NCI-H1105 treated with DMSO at 0.1 percent for 48 hours (cell line): ENCODE measurements at regions not wholly inside any gene's neighbourhood (a gene's known extent, or its start where the extent isn't known, plus 50 kb on each side); places are given as distances from the start of the nearest gene placed in this dataset.

Experiments used
- DNase-seq: peaks from one replicate; lab custom pipeline; 2025; lab: John Stamatoyannopoulos, UW

- DNase-seq = no peak
Measured at GRCh38 chr6:170177772-170178560, 112.9 kb downstream of the DLL1 start.

GRCh38 chr6:170176898-170177771 is 113.7 kb downstream of the DLL1 start:
- no peak for DNase-seq

GRCh38 chr6:170176136-170176897 is 114.6 kb downstream of the DLL1 start:
- no peak for DNase-seq

- no peak for DNase-seq
Measured at GRCh38 chr6:170175644-170176135, 115.2 kb downstream of the DLL1 start.

- DNase-seq = no peak
Measured at GRCh38 chr6:170174771-170175643, 115.9 kb downstream of the DLL1 start.

GRCh38 chr6:170174124-170174770 is 116.6 kb downstream of the DLL1 start:
- no peak for DNase-seq

- no peak for DNase-seq
Measured at GRCh38 chr6:170173335-170173881, 117.5 kb downstream of the DLL1 start.

GRCh38 chr6:170172825-170173256 is 118.0 kb downstream of the DLL1 start:
- DNase-seq = no peak

- DNase-seq = no peak
Measured at GRCh38 chr6:170172392-170172791, 118.5 kb downstream of the DLL1 start.

GRCh38 chr6:170167657-170168159 is 123.2 kb downstream of the DLL1 start:
- no peak for DNase-seq

- DNase-seq = no peak
Measured at GRCh38 chr6:170166511-170167122, 124.3 kb downstream of the DLL1 start.

- DNase-seq = no peak
Measured at GRCh38 chr6:170165471-170166117, 125.3 kb downstream of the DLL1 start.

GRCh38 chr6:170165085-170165470 is 125.8 kb downstream of the DLL1 start:
- no peak for DNase-seq

GRCh38 chr6:170164271-170164900 is 126.5 kb downstream of the DLL1 start:
- DNase-seq = no peak

- no peak for DNase-seq
Measured at GRCh38 chr6:170163405-170164170, 127.3 kb downstream of the DLL1 start.

- DNase-seq = no peak
Measured at GRCh38 chr6:170162775-170163404, 128.0 kb downstream of the DLL1 start.

- no peak for DNase-seq
Measured at GRCh38 chr6:170162011-170162774, 128.7 kb downstream of the DLL1 start.
